ENCODE measurements at regions not wholly inside any gene's neighbourhood (a gene's known extent, or its start where the extent isn't known, plus 50 kb on each side); places are given as distances from the start of the nearest gene placed in this dataset.

GRCh38 chr16:72372087-72373045, 200.4 kb upstream of the PMFBP1 start:
- Histone ChIP-seq H3K9me3 (peaks cover 0 to 1% (median 0%) of the 10 kb centered on the region in 4 donors), H3K36me3 (no peaks in the 10 kb centered on the region), H3K27ac (replicated peaks in 1 of 4) (no peak overlapping the region), H3K27me3 (no peaks in the 10 kb centered on the region), H3K4me1 (no peaks in the 10 kb centered on the region), H3K4me3 (no peak overlapping the region)
- intact Hi-C loops (cut with DNase I): no loop called here
- WGBS: 74% methylated on average over 15 of the region's 15 CpGs
- TF ChIP-seq EP300 (IDR thresholded peaks at IDR 0.05): no peak
- no peak for TF ChIP-seq CTCF (IDR thresholded peaks at IDR 0.05)
- no peak for TF ChIP-seq POLR2AphosphoS5 (IDR thresholded peaks at IDR 0.05)
- no peak for TF ChIP-seq POLR2A (IDR thresholded peaks at IDR 0.05; ENCODE audit: low read depth)
- no peak for DNase-seq (ENCODE audit: extremely low spot score)

GRCh38 chr16:72371307-72372086, 199.5 kb upstream of the PMFBP1 start:
- Histone ChIP-seq H3K36me3 (no peaks in the 10 kb centered on the region), H3K4me3 (no peak overlapping the region), H3K9me3 (peaks cover 0 to 7% (median 0%) of the 10 kb centered on the region in 4 donors), H3K27ac (replicated peaks in 1 of 4) (no peak overlapping the region), H3K4me1 (no peaks in the 10 kb centered on the region), H3K27me3 (no peaks in the 10 kb centered on the region)
- intact Hi-C loops (cut with DNase I): no loop called here
- TF ChIP-seq POLR2AphosphoS5 (IDR thresholded peaks at IDR 0.05): no peak
- no peak for TF ChIP-seq CTCF (IDR thresholded peaks at IDR 0.05)
- no peak for TF ChIP-seq POLR2A (IDR thresholded peaks at IDR 0.05; ENCODE audit: low read depth)
- TF ChIP-seq EP300 (IDR thresholded peaks at IDR 0.05): no peak
- 50% methylated on average over 10 of the region's 10 CpGs for WGBS
- no peak for DNase-seq (ENCODE audit: extremely low spot score)

GRCh38 chr16:72369274-72369673, 197.3 kb upstream of the PMFBP1 start:
- Histone ChIP-seq H3K4me3 (no peak overlapping the region), H3K27me3 (no peaks in the 10 kb centered on the region), H3K36me3 (no peaks in the 10 kb centered on the region), H3K27ac (replicated peaks in 1 of 4) (no peak overlapping the region), H3K9me3 (peaks cover 0 to 7% (median 0%) of the 10 kb centered on the region in 4 donors), H3K4me1 (no peaks in the 10 kb centered on the region)
- no peak for DNase-seq (ENCODE audit: extremely low spot score)
- intact Hi-C loops (cut with DNase I): no loop called here
- TF ChIP-seq EP300 (IDR thresholded peaks at IDR 0.05): no peak
- TF ChIP-seq CTCF (IDR thresholded peaks at IDR 0.05): no peak
- TF ChIP-seq POLR2A (IDR thresholded peaks at IDR 0.05; ENCODE audit: low read depth): no peak
- no peak for TF ChIP-seq POLR2AphosphoS5 (IDR thresholded peaks at IDR 0.05)
- 57% methylated on average over 1 of the region's 1 CpG for WGBS

GRCh38 chr16:72367851-72368250, 195.9 kb upstream of the PMFBP1 start:
- no peak overlapping the region for H3K27ac ChIP-seq (replicated peaks in 1 of 4)
- H3K9me3 ChIP-seq: peaks cover 0 to 7% (median 0%) of the 10 kb centered on the region in 4 donors
- DNase-seq (ENCODE audit: extremely low spot score): no peak
- no peak overlapping the region for H3K4me3 ChIP-seq
- no peaks in the 10 kb centered on the region for H3K36me3 ChIP-seq
- intact Hi-C loops (cut with DNase I): no loop called here
- TF ChIP-seq POLR2AphosphoS5 (IDR thresholded peaks at IDR 0.05) (no peak), POLR2A (IDR thresholded peaks at IDR 0.05; ENCODE audit: low read depth) (no peak), EP300 (IDR thresholded peaks at IDR 0.05) (no peak), CTCF (IDR thresholded peaks at IDR 0.05) (no peak)
- H3K4me1 ChIP-seq: no peaks in the 10 kb centered on the region
- H3K27me3 ChIP-seq: no peaks in the 10 kb centered on the region

Measured in esophagus muscularis mucosa (tissue), 4 donors.